Endothelial cell of umbilical vein (primary cell): ENCODE measurements at regions not wholly inside any gene's neighbourhood (a gene's known extent, or its start where the extent isn't known, plus 50 kb on each side); places are given as distances from the start of the nearest gene placed in this dataset.

Experiments used
- BruUV-seq: library from RNA; stranded (reverse); fragments of 400-500 nt; replicated peaks from 2 replicates; lab custom pipeline; 2021; lab: Mats Ljungman, UMichigan
- CTCF ChIA-PET: fragments of 300-600, 350-600 bp; sonication (Branson Sonifier 250); formaldehyde crosslinking; loops from one replicate; lab custom pipeline; 2021; ENCODE audit warnings: antibody characterized with exemption, inconsistent platforms; lab: Charles Lee
- POLR2A ChIA-PET: fragments of 300-600, 350-600 bp; sonication (Branson Sonifier 250); formaldehyde crosslinking; loops from one replicate; lab custom pipeline; 2021; ENCODE audit warnings: antibody characterized with exemption, inconsistent platforms; lab: Charles Lee
- DNase-seq: peaks from one replicate; pipeline ENCODE4 v3.0.0-alpha.2; 2011; ENCODE audit warnings: low read depth, low spot score
- FAIRE-seq: peaks from 2 replicates; lab custom pipeline; 2011; peaks lifted over from hg19 to GRCh38; lab: Jason Lieb, UNC
- H2AFZ ChIP-seq: 2 replicates; pipeline ENCODE4 v1.6.0; 2012; ENCODE audit warnings: low read depth, low read length, control low read depth, inconsistent platforms
- H3K27ac ChIP-seq: 2 replicates; pipeline ENCODE4 v1.5.1; 2011; ENCODE audit warnings: low read depth, mild to moderate bottlenecking, control low read depth, low read length, moderate library complexity; ENCODE audit not compliant: insufficient read depth
- H3K27me3 ChIP-seq, 2 experiments: 2 replicates each; pipeline versions ENCODE4 v1.6.0 to v1.6.1; 2011; ENCODE audit warnings: low read length in 2 of 2, mixed read lengths in 1 of 2; ENCODE audit not compliant: control insufficient read depth in 2 of 2, insufficient read depth in 2 of 2
- H3K36me3 ChIP-seq, 2 experiments: 2 replicates in 1 of 2; 3 replicates in 1 of 2; pipeline ENCODE4 v1.5.1; 2011; ENCODE audit warnings: low read length in 2 of 2, mild to moderate bottlenecking in 1 of 2, moderate library complexity in 1 of 2; ENCODE audit not compliant: control insufficient read depth in 2 of 2, insufficient read depth in 2 of 2; ENCODE audit errors: extremely low read depth in 1 of 2
- H3K4me1 ChIP-seq: 3 replicates; pipeline ENCODE4 v1.5.1; 2011; ENCODE audit warnings: mild to moderate bottlenecking, low read length; ENCODE audit not compliant: control insufficient read depth, insufficient read depth; ENCODE audit errors: extremely low read depth
- H3K4me2 ChIP-seq: 2 replicates; pipeline ENCODE4 v1.6.1; 2011; ENCODE audit warnings: low read length, control low read depth, mixed read lengths; ENCODE audit not compliant: insufficient read depth
- H3K4me3 ChIP-seq, 3 experiments: fragments of 200-600 bp in 1 of 3; sonication (generic), shearing (Covaris generic) in 1 of 3; replicated peaks in 1 of 3; 2 replicates each; pipeline ENCODE4 v1.5.1; 2011 to 2016; ENCODE audit warnings: control low read depth in 3 of 3, low read length in 3 of 3, mild to moderate bottlenecking in 2 of 3, inconsistent platforms in 1 of 3, low read depth in 1 of 3, moderate library complexity in 1 of 3; ENCODE audit not compliant: insufficient read depth in 1 of 3
- H3K79me2 ChIP-seq: 2 replicates; pipeline ENCODE4 v1.6.0; 2012; ENCODE audit warnings: low read length, inconsistent platforms; ENCODE audit not compliant: control insufficient read depth, insufficient read depth
- H3K9ac ChIP-seq: replicated peaks from 2 replicates; pipeline ENCODE3; 2011; ENCODE audit warnings: low read length, control low read depth; ENCODE audit not compliant: insufficient read depth; ENCODE audit errors: extremely low read depth
- H3K9me1 ChIP-seq: replicated peaks from 3 replicates; pipeline ENCODE4 v1.6.0; 2011; ENCODE audit warnings: mild to moderate bottlenecking, low read length; ENCODE audit not compliant: control insufficient read depth, insufficient read depth; ENCODE audit errors: extremely low read depth
- H3K9me3 ChIP-seq: replicated peaks from 2 replicates; pipeline ENCODE4 v1.5.1; 2012; ENCODE audit warnings: low read length, inconsistent platforms; ENCODE audit not compliant: control insufficient read depth, insufficient read depth
- H4K20me1 ChIP-seq: replicated peaks from 2 replicates; pipeline ENCODE3; 2011; ENCODE audit warnings: mild to moderate bottlenecking, low read length; ENCODE audit not compliant: control insufficient read depth, insufficient read depth; ENCODE audit errors: extremely low read depth
- CTCF ChIP-seq, 2 donors: IDR thresholded peaks; 1 replicate in 1 of 2; 2 replicates in 1 of 2; pipeline ENCODE4 v1.5.1; 2011; ENCODE audit warnings: low read length in 2 of 2, mild to moderate bottlenecking in 2 of 2, moderate library complexity in 2 of 2, control low read depth in 1 of 2, inconsistent platforms in 1 of 2, low read depth in 1 of 2; ENCODE audit not compliant: insufficient read depth in 1 of 2; ENCODE audit errors: extremely low read depth in 1 of 2
- EZH2 ChIP-seq: IDR thresholded peaks from 2 replicates; pipeline ENCODE4 v1.6.1; 2012; ENCODE audit warnings: borderline replicate concordance, low read depth, mild to moderate bottlenecking, moderate library complexity, low read length, inconsistent platforms; ENCODE audit not compliant: severe bottlenecking
- FOS ChIP-seq: IDR thresholded peaks from 2 replicates; pipeline ENCODE4 v1.6.1; 2011; ENCODE audit warnings: mild to moderate bottlenecking, low read length, moderate library complexity, borderline replicate concordance; ENCODE audit not compliant: insufficient read depth
- GATA2 ChIP-seq: IDR thresholded peaks from 2 replicates; pipeline ENCODE4 v1.7.0; 2011; ENCODE audit warnings: low read depth, mild to moderate bottlenecking, moderate library complexity, mixed read lengths, low read length; ENCODE audit not compliant: insufficient read length, insufficient read depth
- JUN ChIP-seq: IDR thresholded peaks from 2 replicates; pipeline ENCODE4 v1.6.1; 2011; ENCODE audit warnings: borderline replicate concordance, low read depth; ENCODE audit not compliant: insufficient read length, insufficient read depth
- MAX ChIP-seq: IDR thresholded peaks from 2 replicates; pipeline ENCODE4 v1.6.1; 2011; ENCODE audit not compliant: insufficient read depth, insufficient read length
- MYC ChIP-seq: IDR thresholded peaks from one replicate; pipeline ENCODE4 v1.6.1; 2011; ENCODE audit warnings: mild to moderate bottlenecking, low read depth, low read length
- POLR2A ChIP-seq: IDR thresholded peaks from 2 replicates; pipeline ENCODE4 v1.6.1; 2012; ENCODE audit warnings: low read depth, mild to moderate bottlenecking, control low read depth, low read length
- POLR2AphosphoS5 ChIP-seq: IDR thresholded peaks from 2 replicates; pipeline ENCODE4 v1.6.1; 2012; ENCODE audit warnings: low read depth, mild to moderate bottlenecking, control low read depth, low read length, moderate library complexity; ENCODE audit not compliant: insufficient read depth
- dilution Hi-C: fragments of 300-500 bp; cut with MboI; formaldehyde crosslinking; loops from one replicate; pipeline ENCODE4 v1.15.0; 2019; ENCODE audit warnings: low sequenced_read_pairs; ENCODE audit not compliant: extremely low pct_ligation_motif_present
- intact Hi-C: fragments of 100-400 bp; cut with micrococcal nuclease; formaldehyde crosslinking; loops from one replicate; pipeline ENCODE4 v1.10.0; 2022

GRCh38 chr20:11091511-11091910 is 417.7 kb upstream of the JAG1 start:
- Histone ChIP-seq H3K4me2 (no peak overlapping the region), H3K79me2 (no peaks in the 10 kb centered on the region), H3K4me1 (peaks cover 4% of the 10 kb centered on the region), H3K4me3 (no peak overlapping the region), H3K36me3 (no peaks in the 10 kb centered on the region), H3K27me3 (no peaks in the 10 kb centered on the region), H3K9me3 (no peaks in the 10 kb centered on the region), H3K9me1 (no peaks in the 10 kb centered on the region), H3K27ac (no peak overlapping the region), H4K20me1 (no peaks in the 10 kb centered on the region), H2AFZ (no peak overlapping the region), H3K9ac (no peak overlapping the region)
- no peak for FAIRE-seq
- dilution Hi-C loops (no loop called here), intact Hi-C loops (no loop called here)
- no TSS peak for BruUV-seq
- ChIA-PET CTCF (interaction anchor here (1.3 kb wide), 1 partner anchor 11 kb away, joined by 5 read pairs; no protein-coding TSS in a partner anchor), POLR2A (no interaction called here)
- no peak for TF ChIP-seq POLR2A
- no peak for TF ChIP-seq FOS
- TF ChIP-seq POLR2AphosphoS5: no peak
- no peak for TF ChIP-seq GATA2
- TF ChIP-seq MYC: no peak
- no peak for TF ChIP-seq MAX
- no peak for TF ChIP-seq JUN
- TF ChIP-seq CTCF (IDR thresholded peaks at IDR 0.05; ENCODE audit: extremely low read depth in 1 of 2, insufficient read depth in 1 of 2, low read depth in 1 of 2, low read length in 2 of 2): no peak
- TF ChIP-seq EZH2: no peak
- no peak for DNase-seq
